HCT116 (cell line): ENCODE measurements at regions not wholly inside any gene's neighbourhood (a gene's known extent, or its start where the extent isn't known, plus 50 kb on each side); places are given as distances from the start of the nearest gene placed in this dataset.

Experiments
- ATAC-seq: fragments of 200-7000 bp; cut with Tn5 transposase; 2 replicates; pipeline ENCODE4 v1.9.1; 2020; ENCODE audit warnings: mild to moderate bottlenecking, moderate library complexity
- BruUV-seq: library from RNA; stranded (reverse); fragments of 400-500 nt; replicated peaks from 2 replicates; lab custom pipeline; 2021; lab: Mats Ljungman, UMichigan
- CTCF ChIA-PET: fragments of 300-600 bp; sonication (Branson Sonifier 250); formaldehyde crosslinking; loops from one replicate; lab custom pipeline; 2021; ENCODE audit warnings: antibody characterized with exemption; lab: Charles Lee
- POLR2A ChIA-PET: fragments of 300-600, 350-600 bp; sonication (Branson Sonifier 250); formaldehyde crosslinking; loops from one replicate; lab custom pipeline; 2021; ENCODE audit warnings: antibody characterized with exemption; lab: Charles Lee
- RAD21 ChIA-PET, 2 experiments: fragments of 300-600 bp; sonication (Branson Sonifier 250); formaldehyde crosslinking; loops; one replicate each; lab custom pipeline; 2023; ENCODE audit warnings: low total read pairs in 2 of 2; ENCODE audit not compliant: uncharacterized antibody in 2 of 2, unreplicated experiment in 2 of 2, low non-redundant PET in 1 of 2; lab: Charles Lee
- DNase-seq: peaks from one replicate; pipeline ENCODE4 v3.0.0-alpha.2; 2010; ENCODE audit warnings: low read depth, low spot score
- H2AFZ ChIP-seq: fragments of 200-600 bp; shearing (Covaris generic), sonication (generic); 2 replicates; pipeline ENCODE4 v1.6.1; 2017; ENCODE audit warnings: low read depth, mixed run types, mixed read lengths, antibody characterized with exemption, low read length; ENCODE audit not compliant: poor library complexity, severe bottlenecking
- H3K27ac ChIP-seq: 2 replicates; pipeline ENCODE4 v1.5.1; 2012; ENCODE audit warnings: low read depth, low read length
- H3K27me3 ChIP-seq: fragments of 200-600 bp; sonication (generic); 2 replicates; pipeline ENCODE4 v1.6.1; 2016; ENCODE audit warnings: mixed run types, low read length, mixed read lengths; ENCODE audit not compliant: insufficient read depth
- H3K36me3 ChIP-seq, 2 experiments: fragments of 200-500 bp in 1 of 2; fragments of 200-600 bp in 1 of 2; sonication (Bioruptor generic) in 1 of 2; sonication (generic) in 1 of 2; 2 replicates each; pipeline versions ENCODE4 v1.5.1 to v1.6.1; 2014 to 2016; ENCODE audit warnings: low read length in 2 of 2, inconsistent platforms in 1 of 2, mixed read lengths in 1 of 2, mixed run types in 1 of 2; ENCODE audit not compliant: insufficient read depth in 2 of 2, control insufficient read depth in 1 of 2
- H3K4me1 ChIP-seq, 2 experiments: fragments of 200-600 bp in 1 of 2; sonication (generic) in 1 of 2; 2 replicates each; pipeline versions ENCODE4 v1.5.1 to v1.6.1; 2012 to 2017; ENCODE audit warnings: low read length in 2 of 2, inconsistent platforms in 1 of 2, mild to moderate bottlenecking in 1 of 2, mixed read lengths in 1 of 2, mixed run types in 1 of 2, moderate library complexity in 1 of 2; ENCODE audit not compliant: insufficient read depth in 2 of 2, control insufficient read depth in 1 of 2
- H3K4me2 ChIP-seq: fragments of 200-600 bp; sonication (generic); 2 replicates; pipeline ENCODE4 v1.6.1; 2017; ENCODE audit warnings: mixed run types, low read length, mixed read lengths
- H3K4me3 ChIP-seq, 2 experiments: fragments of 200-600 bp in 1 of 2; sonication (generic) in 1 of 2; replicated peaks in 1 of 2; 2 replicates each; pipeline ENCODE4 v1.5.1; 2011 to 2016; ENCODE audit warnings: low read length in 2 of 2, control low read depth in 1 of 2, low read depth in 1 of 2, mild to moderate bottlenecking in 1 of 2, mixed read lengths in 1 of 2, mixed run types in 1 of 2
- H3K79me2 ChIP-seq: fragments of 200-600 bp; sonication (generic); 2 replicates; pipeline ENCODE4 v1.6.1; 2017; ENCODE audit warnings: mild to moderate bottlenecking, mixed run types, low read length, moderate library complexity, mixed read lengths; ENCODE audit not compliant: insufficient read depth
- H3K9ac ChIP-seq: fragments of 200-600 bp; sonication (generic); 2 replicates; pipeline ENCODE4 v1.6.1; 2016; ENCODE audit warnings: low read length, mixed read lengths
- H3K9me2 ChIP-seq: fragments of 200-600 bp; sonication (generic), shearing (Covaris generic); 2 replicates; pipeline ENCODE4 v1.6.1; 2017; ENCODE audit warnings: mixed run types, mild to moderate bottlenecking, moderate library complexity; ENCODE audit not compliant: insufficient read depth
- H3K9me3 ChIP-seq, 2 experiments: fragments of 200-500 bp in 1 of 2; fragments of 200-600 bp in 1 of 2; sonication (Bioruptor generic) in 1 of 2; sonication (generic) in 1 of 2; 2 replicates each; pipeline ENCODE4 v1.6.1; 2014 to 2017; ENCODE audit warnings: low read length in 2 of 2, mixed read lengths in 2 of 2, inconsistent platforms in 1 of 2, low read depth in 1 of 2, mild to moderate bottlenecking in 1 of 2, mixed run types in 1 of 2, moderate library complexity in 1 of 2; ENCODE audit not compliant: control insufficient read depth in 1 of 2, insufficient read depth in 1 of 2
- H4K20me1 ChIP-seq: fragments of 200-600 bp; sonication (generic), shearing (Covaris generic); 2 replicates; pipeline ENCODE4 v1.6.1; 2017; ENCODE audit warnings: mixed run types, mild to moderate bottlenecking, moderate library complexity; ENCODE audit not compliant: insufficient read depth
- ATF3 ChIP-seq: IDR thresholded peaks from 2 replicates; pipeline ENCODE4 v1.6.1; 2012
- CBX3 ChIP-seq: IDR thresholded peaks from 2 replicates; pipeline ENCODE4 v1.6.1; 2012; ENCODE audit warnings: low read depth
- EGR1 ChIP-seq: IDR thresholded peaks from 2 replicates; pipeline ENCODE4 v1.6.1; 2012; ENCODE audit warnings: low read depth
- ELF1 ChIP-seq: IDR thresholded peaks from 2 replicates; pipeline ENCODE4 v1.6.1; 2012; ENCODE audit warnings: low read depth, borderline replicate concordance
- EZH2 ChIP-seq: fragments of 200-600 bp; sonication (generic); IDR thresholded peaks from 2 replicates; pipeline ENCODE4 v1.6.1; 2017; ENCODE audit warnings: antibody characterized with exemption, mixed run types
- FOSL1 ChIP-seq: IDR thresholded peaks from 2 replicates; pipeline ENCODE4 v1.6.1; 2012; ENCODE audit warnings: low read depth
- JUND ChIP-seq: IDR thresholded peaks from 2 replicates; pipeline ENCODE4 v1.6.1; 2012
- SP1 ChIP-seq: IDR thresholded peaks from 2 replicates; pipeline ENCODE4 v1.6.1; 2012; ENCODE audit warnings: low read depth
- SRF ChIP-seq: IDR thresholded peaks from 2 replicates; pipeline ENCODE4 v1.6.1; 2012; ENCODE audit warnings: low read depth
- TCF7L2 ChIP-seq: IDR thresholded peaks from 2 replicates; pipeline ENCODE4 v1.7.0; 2011; ENCODE audit warnings: borderline replicate concordance, inconsistent platforms; ENCODE audit not compliant: insufficient read depth, insufficient read length; ENCODE audit errors: extremely low read depth
- YY1 ChIP-seq: IDR thresholded peaks from 2 replicates; pipeline ENCODE4 v1.6.1; 2011; ENCODE audit warnings: low read length, low read depth, moderate library complexity, mild to moderate bottlenecking; ENCODE audit not compliant: insufficient replicate concordance; ENCODE audit errors: extremely low read depth
- ZFX ChIP-seq: fragments of 450-650 bp; IDR thresholded peaks from 2 replicates; pipeline ENCODE4 v1.6.1; 2017
- ZNF274 ChIP-seq: fragments of 200-500 bp; sonication (Bioruptor generic); IDR thresholded peaks from 2 replicates; pipeline ENCODE4 v1.6.1; 2014; ENCODE audit warnings: mild to moderate bottlenecking, low read depth, low read length, inconsistent platforms
- intact Hi-C: fragments of 100-400 bp; cut with micrococcal nuclease; formaldehyde crosslinking; loops from 2 replicates; pipeline ENCODE4 v1.10.0; 2022
- TF ChIP-seq, protein P1 (sequence below), 3 experiments: fragments of 200-600 bp in 1 of 3; sonication (generic) in 1 of 3; IDR thresholded peaks in 2 of 3; conservative IDR thresholded peaks in 1 of 3; 2 replicates each; pipeline ENCODE4 v1.5.1; 2012 to 2017; ENCODE audit warnings: low read depth in 2 of 3, low read length in 2 of 3, antibody characterized with exemption in 1 of 3, borderline replicate concordance in 1 of 3, control low read depth in 1 of 3, mild to moderate bottlenecking in 1 of 3, mixed read lengths in 1 of 3, mixed run types in 1 of 3, moderate library complexity in 1 of 3; ENCODE audit not compliant: insufficient read depth in 1 of 3
- TF ChIP-seq, protein P2 (sequence below): IDR thresholded peaks from 2 replicates; pipeline ENCODE4 v1.6.1; 2012

- Histone ChIP-seq H3K36me3 (no peaks in the 10 kb centered on the region), H3K9me2 (no peaks in the 10 kb centered on the region), H3K27me3 (no peaks in the 10 kb centered on the region), H3K4me1 (no peaks in the 10 kb centered on the region), H2AFZ (no peak overlapping the region), H3K9ac (no peak overlapping the region), H3K9me3 (no peaks in the 10 kb centered on the region), H3K4me2 (no peak overlapping the region), H3K79me2 (no peaks in the 10 kb centered on the region), H3K27ac (no peak overlapping the region), H3K4me3 (no peak overlapping the region)
- POLR2A ChIA-PET, result no interaction called here
- BruUV-seq, result no TSS peak
- TF ChIP-seq YY1, result no peak
- TF ChIP-seq, protein P1, sequence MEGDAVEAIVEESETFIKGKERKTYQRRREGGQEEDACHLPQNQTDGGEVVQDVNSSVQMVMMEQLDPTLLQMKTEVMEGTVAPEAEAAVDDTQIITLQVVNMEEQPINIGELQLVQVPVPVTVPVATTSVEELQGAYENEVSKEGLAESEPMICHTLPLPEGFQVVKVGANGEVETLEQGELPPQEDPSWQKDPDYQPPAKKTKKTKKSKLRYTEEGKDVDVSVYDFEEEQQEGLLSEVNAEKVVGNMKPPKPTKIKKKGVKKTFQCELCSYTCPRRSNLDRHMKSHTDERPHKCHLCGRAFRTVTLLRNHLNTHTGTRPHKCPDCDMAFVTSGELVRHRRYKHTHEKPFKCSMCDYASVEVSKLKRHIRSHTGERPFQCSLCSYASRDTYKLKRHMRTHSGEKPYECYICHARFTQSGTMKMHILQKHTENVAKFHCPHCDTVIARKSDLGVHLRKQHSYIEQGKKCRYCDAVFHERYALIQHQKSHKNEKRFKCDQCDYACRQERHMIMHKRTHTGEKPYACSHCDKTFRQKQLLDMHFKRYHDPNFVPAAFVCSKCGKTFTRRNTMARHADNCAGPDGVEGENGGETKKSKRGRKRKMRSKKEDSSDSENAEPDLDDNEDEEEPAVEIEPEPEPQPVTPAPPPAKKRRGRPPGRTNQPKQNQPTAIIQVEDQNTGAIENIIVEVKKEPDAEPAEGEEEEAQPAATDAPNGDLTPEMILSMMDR (IDR thresholded peaks at IDR 0.05 in 2 of 3, conservative IDR thresholded peaks at IDR 0.05 in 1 of 3; ENCODE audit: borderline replicate concordance in 1 of 3, insufficient read depth in 1 of 3, low read depth in 2 of 3, low read length in 2 of 3), result no peak
- TF ChIP-seq FOSL1, result no peak
- TF ChIP-seq EGR1, result no peak
- TF ChIP-seq ELF1, result no peak
- no peak for TF ChIP-seq ATF3
- no peak for TF ChIP-seq ZFX
- TF ChIP-seq TCF7L2, result no peak
- TF ChIP-seq, protein P2, sequence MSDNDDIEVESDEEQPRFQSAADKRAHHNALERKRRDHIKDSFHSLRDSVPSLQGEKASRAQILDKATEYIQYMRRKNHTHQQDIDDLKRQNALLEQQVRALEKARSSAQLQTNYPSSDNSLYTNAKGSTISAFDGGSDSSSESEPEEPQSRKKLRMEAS, result no peak
- no peak for TF ChIP-seq SP1
- TF ChIP-seq SRF, result no peak
- TF ChIP-seq CBX3, result no peak
- no peak for TF ChIP-seq EZH2
- no peak for TF ChIP-seq ZNF274
- no peak for TF ChIP-seq JUND
- TF ChIP-seq, all 23 proteins: peak for 0
- RAD21 ChIA-PET, result no interaction called here
- DNase-seq (no peak), ATAC-seq (no peak)
- CTCF ChIA-PET, result no interaction called here
- intact Hi-C loops, result no loop called here
- H4K20me1 ChIP-seq, result no peaks in the 10 kb centered on the region
Measured at GRCh38 chr6:168725802-168726201, 284.8 kb downstream of the SMOC2 start.
